GM21619 (cell line): ENCODE measurements at regions not wholly inside any gene's neighbourhood (a gene's known extent, or its start where the extent isn't known, plus 50 kb on each side); places are given as distances from the start of the nearest gene placed in this dataset.

ENCODE experiments used
- ATAC-seq: cut with Tn5 transposase; IDR thresholded peaks from one replicate; pipeline ENCODE4 v1.9.1; 2021; ENCODE audit not compliant: unreplicated experiment

DNA sequence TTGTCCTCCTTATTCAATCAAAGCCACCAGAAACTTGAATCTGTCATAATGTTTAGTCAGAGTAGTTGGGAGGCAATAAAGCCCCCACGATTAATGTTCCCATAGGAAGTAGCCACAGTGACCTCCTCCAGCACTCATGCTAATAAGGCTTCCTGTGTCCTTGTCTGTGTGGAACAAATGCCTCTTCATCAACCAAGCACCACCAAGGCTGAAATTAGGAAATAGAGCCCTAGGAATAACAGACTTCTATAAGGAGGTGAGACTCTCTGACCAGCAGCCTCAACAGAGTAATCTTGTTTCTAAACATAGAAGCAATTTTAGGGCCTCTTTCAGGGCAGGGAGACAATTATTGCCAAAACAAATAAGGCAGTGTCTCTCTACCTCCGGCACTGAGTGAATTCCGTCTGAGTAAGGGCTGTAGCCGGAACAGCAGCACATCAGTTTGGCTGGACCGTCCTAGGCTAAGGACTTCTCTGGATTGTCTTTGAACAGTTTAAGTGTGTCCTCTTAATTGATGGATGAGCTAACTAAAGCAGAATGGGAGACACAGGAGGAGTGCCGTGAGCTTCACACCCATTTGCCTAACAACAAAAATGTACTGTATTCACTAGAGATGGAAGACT is 329.2 kb upstream of the HAND2 start:
- no peak for ATAC-seq

DNA sequence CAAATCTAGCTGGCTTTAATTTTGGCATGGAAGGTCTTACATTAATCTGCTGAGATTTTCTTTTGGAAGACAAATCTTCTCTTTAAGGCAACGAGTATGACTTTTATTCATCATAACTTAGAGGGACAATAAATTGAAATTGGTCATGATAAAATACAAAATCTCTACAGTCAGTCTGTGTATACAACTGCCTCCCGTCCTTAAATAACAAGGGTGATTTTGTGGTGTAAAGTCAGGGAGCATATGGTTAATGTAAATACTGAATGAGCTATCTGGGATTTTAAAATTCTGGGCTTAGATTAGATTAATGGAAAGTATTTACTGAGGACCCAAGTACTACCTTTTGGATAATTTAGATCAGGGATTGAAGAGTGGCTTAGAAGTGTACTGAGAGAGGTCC is 328.4 kb upstream of the HAND2 start:
- ATAC-seq: no peak

DNA sequence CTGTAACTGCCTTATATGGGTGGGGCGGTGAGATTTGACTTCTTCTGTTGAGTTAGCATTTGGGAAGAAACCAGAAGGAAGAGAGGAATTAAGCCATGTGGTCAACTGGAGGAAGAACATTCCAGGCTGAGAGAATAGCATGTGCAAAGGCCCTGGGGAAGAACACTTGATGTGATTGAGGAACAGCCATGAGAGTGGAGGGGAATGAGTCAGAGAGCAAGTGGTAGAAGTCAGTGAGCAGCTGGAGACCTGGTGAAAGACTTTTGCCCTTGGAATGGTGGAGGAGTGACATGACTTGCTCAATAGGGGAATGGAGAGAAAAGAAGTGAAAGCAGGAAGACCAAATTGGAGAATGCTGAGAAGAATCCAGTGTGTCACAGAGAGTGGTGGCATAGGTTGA is 327.8 kb upstream of the HAND2 start:
- no peak for ATAC-seq

DNA sequence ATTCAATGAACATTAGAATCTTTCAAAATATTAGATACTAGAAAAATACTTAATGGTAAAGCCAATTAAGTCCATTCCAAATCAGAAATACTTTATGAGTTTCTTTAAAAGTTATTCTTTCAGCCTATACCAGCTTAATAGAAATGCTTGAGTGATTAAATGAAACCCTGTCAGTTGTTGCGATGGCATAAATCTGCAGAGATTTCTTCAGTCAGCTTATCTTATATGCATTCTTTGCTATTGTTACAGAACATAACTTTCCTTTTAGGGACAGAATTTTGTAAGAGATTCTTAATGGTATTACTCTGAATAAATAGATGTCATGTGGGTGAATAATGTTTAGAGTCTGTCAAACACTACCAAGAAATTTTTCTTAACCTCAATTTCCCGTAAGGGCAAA is 325.0 kb upstream of the HAND2 start:
- no peak for ATAC-seq

DNA sequence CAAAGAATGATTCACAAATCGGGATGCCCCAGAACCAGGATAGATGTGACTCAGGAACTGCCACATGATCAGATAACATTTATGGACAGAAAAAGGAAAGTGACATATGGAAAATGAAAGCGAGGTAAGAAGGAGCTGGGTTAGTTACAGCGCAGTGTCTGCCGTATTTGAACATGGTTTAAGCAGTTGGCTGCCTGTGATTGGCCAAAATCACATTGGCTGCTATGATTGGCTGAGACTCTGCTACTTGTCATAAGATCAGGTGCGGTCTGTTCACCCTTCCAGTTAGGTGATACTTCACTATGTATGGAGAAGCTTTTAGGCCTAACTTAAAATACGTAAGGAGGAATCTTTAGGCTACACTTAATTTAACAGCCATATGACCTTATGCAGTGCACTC is 322.7 kb upstream of the HAND2 start:
- no peak for ATAC-seq

DNA sequence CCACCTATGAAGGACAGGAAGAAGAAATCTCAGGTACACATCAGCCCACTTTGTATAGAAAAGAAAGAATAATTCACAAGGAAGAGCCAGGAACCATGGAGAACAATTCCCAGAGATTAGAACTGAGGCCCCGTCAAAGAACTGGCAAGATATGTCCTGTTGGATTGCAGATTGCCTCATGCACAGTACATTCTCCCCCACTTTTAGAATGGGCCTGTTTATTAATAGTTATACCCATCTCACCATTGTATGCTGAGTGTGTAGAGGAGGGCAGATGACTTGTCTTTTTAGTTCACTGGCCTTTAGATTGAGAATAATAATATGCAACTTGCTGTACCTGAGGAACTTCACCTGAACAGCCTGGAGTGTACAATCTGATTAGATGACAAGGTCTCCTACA is 315.6 kb upstream of the HAND2 start:
- no peak for ATAC-seq

DNA sequence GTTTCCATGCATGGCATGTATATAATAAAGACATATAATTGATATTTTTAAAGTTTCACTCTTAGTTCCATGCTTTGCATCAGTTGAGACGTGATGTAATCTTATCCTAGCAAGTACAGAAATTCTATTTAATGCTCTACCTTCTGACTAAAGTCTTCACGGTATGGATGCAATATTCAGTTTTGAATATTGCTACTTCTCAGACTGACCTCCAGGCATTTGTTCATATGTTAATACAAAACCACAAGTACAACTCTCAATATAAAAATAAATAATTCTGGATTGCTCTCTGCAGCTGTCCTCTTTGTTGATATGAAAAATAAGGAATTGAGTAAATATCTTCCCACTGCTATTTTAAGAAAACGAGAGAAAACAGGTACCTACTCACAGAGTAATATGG is 309.8 kb upstream of the HAND2 start:
- ATAC-seq: no peak

DNA sequence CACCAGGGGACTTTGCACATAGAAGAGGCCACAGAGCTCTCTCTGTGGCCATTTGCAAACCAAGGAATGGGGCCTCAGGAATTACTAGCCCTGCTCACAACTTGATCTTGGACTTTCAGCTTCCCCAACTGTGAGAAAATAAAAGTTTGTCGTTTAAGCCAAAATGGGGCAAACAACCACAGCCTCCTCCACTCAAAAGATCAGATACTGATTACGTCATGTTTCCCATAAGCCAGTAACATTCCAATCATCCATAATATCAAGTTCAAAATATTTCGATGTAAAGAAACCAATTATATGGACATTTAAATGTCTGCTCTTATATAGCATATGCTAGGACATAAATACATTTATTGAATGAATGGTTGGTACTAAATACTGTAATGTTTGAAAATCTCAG is 307.5 kb upstream of the HAND2 start:
- ATAC-seq: no peak

DNA sequence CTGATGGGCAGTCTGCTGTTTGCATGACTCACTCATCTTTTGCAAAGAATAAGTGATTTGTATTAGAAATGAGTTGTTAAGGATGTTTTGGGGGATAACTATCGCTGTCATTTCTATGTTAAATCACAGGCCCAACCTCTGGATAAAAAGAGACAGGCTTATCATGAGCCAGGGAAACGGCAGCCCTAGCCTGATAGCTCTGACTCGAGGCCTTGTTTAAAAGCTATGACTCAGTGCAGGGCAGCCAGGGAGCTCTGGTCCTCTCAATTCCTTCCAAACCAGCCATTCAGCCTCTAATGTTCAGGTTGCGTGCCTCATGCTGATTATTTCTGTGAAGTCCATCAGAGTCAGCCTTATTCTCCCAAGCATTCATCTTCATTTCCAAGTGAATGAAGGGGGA is 305.9 kb upstream of the HAND2 start:
- no peak for ATAC-seq

DNA sequence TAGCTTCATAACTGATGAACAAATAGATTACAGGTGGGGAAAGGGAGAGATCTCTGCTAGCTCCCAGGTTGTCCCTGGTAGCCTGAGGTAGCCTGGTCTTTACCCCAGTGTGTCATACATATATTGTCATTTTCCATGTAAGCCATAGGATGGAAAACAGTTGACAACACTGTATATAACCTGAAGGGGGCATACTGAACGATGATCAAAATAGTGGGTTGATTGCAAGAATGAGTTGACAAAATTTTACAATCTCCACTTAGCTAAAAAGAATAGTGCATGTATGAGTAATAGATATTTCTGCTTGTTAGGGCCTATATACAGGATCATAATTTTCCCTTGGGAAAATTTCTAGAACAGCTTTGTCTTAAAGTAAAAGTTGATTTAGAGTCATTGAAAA is 304.1 kb upstream of the HAND2 start:
- no peak for ATAC-seq

DNA sequence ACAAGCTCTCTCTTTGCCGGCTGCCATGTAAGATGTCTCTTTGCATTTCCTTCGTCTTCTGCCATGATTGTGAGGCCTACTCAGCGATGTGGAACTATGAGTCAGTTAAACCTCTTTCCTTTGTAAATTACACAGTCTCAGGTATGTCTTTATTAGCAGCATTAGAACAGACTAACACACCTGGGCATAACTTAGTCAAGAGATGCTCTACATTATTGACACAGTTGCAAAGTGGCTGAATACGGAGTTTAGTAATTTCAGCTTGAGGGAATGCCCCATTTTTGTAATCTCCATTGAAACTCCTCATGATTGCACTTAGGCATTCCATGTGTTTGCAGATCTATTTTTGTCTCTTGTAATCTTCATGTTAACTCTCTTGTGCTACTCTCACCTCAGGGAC is 299.5 kb upstream of the HAND2 start:
- no peak for ATAC-seq

DNA sequence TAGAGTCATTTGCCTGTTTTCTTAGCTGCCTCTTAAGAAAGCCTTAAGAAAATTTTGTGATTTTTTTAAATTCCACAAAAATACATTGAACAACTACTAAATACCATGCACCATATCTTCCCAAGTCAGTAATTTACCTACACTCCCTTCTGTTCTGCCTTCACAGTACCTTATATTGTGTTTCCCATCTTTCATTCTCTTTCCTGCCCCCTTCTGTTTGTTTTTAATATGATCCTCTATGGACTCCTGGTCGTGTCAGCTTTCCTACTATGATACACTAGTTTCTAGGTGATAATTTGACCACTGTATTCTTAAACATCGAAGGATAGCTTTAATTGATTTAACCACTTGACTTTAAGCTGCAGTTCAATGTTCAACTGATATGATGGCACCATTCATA is 297.7 kb upstream of the HAND2 start:
- no peak for ATAC-seq

DNA sequence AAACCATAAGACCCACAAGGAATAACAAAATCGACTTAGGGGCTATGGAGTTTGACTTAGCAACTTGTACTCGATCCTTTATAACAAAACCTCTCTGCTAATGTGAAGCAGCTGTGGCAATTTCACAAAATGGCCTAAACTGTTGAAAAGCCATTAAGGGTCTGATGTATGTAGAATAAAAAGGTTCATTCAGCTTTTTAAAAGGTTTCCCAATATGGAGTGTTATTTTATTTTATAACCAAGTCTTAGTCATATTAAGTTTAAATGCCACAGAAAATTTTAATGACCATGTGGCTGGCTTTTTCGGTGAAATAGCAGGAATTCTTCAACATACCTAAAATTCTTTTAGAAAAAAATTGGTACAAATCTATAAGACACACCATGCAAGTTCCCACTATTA is 291.8 kb upstream of the HAND2 start:
- ATAC-seq: no peak

DNA sequence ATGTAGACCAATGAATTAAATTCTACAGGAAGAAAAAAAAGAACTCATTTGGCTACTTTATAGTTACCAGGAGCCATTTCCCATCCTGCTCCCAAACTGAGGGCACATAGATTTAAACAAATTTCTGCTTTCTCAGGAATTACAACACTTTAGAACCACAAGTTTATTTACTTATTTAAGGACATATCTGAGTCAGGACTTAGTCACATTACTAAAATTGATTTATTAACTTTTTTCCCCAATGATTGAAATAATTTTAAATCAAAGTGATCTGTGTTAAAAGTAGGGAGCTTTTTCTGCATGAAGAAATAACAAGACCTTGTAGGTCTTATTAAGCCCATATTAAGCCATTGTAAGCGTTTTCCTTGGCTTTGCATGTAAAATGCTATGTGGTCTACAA is 291.0 kb upstream of the HAND2 start:
- no peak for ATAC-seq

DNA sequence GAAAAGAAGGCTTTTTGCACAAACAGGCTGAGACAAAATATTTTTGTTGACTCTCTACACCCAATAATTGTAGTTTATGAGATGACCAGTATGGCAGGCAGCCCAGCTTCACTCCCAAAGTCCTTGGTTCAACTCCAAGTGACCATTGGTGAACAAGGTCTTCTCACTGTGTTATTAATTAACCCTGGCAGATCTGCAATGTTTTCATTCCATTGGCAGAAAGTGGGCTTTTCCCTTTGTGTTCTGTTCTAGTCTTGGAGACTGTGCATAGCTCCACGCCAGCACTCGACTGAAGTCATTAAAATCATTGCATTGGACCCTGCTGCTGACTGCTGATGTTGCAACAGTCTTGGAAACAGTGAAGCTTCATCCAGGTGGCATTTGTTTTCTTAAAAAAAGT is 277.3 kb upstream of the HAND2 start:
- no peak for ATAC-seq

DNA sequence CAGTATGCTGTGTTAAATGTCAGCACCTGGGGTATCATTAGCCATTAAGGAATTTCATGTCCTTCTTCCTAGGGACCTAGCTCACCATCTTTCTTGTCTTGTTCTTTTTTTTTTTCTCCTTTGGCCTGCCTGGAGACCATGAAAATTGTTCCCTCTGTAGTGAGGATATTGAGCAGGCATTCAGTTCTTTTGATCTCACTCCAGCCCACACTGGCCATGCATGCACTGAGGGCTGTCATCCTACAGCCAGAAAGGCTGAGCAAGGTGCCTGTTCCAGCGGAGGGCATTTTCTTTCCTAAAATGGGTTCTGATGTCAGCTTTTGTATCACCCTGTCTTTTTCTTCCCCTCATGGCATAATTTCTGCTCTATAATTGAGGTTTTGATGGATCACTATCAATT is 275.9 kb upstream of the HAND2 start:
- no peak for ATAC-seq

DNA sequence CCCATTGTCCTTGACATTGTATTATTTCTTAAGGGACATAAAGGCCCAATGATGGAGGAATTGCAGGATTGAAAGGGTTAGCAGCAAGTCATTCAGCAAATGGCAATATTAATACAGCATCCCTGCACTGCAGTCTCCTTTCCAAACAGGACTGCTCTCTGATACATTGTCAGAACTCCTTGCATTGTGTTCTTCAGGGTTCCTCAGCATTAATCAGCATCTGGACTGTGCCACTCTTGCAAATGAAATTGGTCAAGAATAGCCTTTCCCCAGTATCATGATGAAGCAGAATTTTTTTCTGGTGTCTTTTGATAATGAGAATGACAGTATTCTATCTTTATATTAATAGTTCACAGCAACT is 272.6 kb upstream of the HAND2 start:
- ATAC-seq: no peak

DNA sequence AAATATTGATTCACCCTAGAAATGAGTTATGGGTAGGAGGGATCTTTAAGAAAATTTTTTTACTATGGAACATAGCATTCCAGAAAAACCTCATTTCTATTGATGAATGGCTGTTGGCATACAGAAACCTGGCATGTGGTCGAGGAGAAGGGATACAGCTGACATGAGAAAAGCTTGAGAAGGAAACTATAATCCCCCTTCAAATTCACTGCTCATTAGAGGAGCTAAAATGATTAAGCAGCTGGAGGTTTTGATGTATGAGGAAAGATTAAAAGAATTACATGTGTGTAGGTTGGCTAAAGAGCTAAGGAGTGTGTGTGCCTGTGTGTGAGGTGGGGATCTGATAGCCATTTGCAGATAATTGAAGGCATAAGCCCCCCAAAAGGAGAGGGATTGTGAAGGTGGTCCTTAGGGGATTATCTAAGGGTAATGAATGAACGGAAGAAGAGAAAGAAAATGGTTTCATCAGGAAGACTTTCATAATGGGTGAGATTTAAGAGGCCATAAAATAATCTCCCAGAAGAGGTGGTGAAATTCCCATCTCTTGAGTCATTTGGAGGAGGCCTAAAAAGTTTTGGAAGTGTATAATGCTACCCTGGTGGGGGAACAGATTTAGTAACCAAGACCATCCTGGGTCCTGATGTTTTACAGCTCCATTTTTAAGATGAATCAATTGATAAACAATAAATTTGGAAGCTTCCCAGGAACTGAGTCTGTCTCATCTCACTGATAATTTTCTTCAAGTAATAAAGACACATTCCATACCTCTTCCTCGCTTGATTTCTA is 272.0 kb upstream of the HAND2 start:
- no peak for ATAC-seq

DNA sequence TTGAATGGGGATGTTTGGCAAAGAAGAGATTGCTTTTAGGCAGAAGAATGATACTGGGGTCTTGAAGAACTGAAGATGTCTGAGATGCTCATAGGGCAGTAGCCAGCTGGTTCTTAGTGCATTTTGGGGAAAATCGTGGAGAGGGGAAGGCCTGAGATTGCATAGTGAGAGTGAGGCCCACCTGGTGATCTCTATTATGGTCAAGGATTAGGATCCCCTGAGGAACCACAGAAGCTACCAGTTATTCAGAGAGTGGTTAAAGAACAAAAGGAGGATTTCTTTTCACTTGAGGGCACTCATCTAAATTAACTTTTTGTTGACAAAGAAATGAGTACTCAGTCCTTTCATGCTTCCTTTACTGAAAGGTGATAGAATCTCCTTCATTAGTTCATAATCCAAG is 271.3 kb upstream of the HAND2 start:
- ATAC-seq: no peak

DNA sequence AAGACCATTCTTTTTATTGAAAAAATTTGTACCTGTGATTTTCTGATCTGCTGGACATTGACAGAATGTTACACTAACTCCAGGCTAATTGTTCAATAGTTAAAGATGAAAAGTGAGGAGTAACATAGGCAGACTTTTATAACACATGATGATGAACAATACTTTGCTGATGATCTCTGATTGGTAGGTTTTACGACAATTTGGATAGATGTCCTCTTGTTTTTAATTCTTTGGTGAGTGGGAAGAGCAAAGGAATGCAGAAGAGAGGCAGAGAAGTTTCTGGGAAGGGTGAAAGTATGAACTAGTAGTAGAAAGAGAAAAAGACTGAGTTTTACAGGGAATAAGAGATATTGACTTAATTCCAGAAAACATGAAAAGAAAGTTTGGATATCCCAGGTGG is 267.3 kb upstream of the HAND2 start:
- no peak for ATAC-seq

DNA sequence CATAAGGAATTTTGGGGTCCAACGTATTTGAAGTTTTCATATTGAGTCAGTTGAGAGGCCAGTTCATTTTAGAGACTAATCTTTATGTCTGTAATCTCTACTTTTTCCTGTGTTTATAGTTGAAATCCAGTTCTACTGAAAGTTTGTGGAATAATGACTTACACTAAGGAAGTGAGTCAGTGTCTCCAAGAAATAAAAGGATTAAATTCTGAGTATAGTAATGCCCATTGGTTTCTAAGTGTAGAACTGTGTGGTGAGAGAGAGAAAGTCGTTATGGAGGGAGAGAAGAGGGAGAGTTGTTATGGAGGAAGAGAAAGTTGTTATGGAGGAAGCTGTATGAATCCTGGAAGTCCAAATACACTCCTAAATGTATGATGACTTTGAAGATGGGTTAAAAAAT is 264.6 kb upstream of the HAND2 start:
- ATAC-seq: no peak

DNA sequence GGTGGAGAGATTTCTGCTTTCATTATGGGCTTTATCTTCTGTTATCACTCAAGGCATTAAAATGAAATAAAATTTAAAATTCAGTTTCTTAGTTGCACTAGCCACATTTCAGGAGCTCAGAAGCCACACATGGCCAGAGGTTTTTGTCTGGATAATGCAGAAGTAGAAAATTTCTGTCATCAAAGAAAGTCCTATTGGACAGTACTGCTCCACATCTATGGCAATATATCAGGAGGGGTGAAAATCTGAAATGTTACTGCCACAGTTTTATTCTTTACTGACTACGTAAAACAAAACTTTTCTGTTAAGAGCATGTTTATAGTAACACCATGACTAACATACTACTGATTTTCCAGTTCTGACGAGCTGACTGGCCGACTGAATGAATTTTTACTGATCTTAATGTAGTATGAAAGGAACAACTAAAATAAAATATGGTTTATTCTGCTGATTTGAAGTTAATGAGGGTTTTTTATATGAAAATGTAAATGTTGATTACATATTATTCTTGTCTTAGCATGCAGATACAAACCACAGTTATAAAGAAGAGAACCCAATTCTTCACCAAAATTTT is 264.0 kb upstream of the HAND2 start:
- ATAC-seq: no peak

DNA sequence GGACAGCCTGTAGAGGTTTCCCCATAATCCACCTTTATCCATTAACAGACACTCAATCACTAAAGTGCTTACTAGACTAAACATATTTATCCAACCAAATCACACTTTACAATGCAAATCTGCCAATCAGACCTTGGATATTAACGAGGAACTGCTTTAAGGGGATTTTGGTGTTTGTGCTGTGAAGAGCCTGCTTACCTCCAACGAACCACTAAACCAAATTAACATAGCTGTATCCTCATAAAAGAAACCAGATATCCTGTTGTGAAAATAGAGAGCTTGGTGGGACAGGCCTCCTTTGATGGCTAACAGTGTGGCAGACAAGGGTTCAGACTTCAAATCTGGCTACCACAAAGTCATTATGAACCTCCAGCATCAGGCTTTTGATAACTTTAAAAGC is 252.6 kb upstream of the HAND2 start:
- no peak for ATAC-seq
